ENCODE measurements at regions not wholly inside any gene's neighbourhood (a gene's known extent, or its start where the extent isn't known, plus 50 kb on each side); places are given as distances from the start of the nearest gene placed in this dataset.

DNA sequence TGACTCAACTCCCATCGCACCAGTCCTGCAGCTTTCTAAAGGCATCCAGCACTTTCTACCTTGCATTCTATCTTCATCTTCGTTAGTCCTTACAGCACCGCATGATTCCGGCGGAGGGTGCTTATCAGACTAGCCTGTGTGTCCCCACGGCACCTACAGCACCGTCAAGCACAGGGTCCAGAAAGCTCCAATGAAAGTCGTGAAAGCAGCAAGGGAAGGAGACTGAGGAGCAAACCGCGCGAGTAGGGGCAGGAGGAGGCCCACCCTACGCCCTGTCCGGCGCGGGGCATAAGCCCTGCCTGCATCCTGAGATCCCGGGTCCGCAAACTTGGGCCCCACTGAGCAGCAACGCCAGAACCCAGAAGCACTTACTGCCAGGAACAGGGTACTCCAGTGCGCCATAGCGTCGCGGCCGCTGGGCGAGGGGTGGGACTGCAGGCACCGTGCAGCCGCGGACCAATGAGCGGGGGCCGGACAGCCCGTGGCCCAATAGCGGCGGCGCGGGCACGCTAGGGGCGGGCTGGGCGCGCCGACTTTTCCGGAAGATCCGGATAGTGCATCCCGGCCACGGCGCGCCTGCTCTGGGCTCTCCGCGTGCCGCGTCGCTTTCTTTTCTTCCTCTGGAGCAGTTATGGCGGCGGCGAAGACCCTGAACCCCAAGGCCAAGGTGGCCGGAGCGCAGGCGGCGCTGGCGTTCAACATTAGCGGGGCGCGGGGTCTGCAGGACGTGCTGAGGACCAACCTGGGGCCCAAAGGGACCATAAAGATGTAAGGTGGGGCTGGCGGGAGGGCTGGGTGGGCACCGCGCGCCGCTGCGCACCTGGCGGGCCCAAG, 122.1 kb upstream of the VKORC1L1 start (continued):
- TF ChIP-seq, protein P1, sequence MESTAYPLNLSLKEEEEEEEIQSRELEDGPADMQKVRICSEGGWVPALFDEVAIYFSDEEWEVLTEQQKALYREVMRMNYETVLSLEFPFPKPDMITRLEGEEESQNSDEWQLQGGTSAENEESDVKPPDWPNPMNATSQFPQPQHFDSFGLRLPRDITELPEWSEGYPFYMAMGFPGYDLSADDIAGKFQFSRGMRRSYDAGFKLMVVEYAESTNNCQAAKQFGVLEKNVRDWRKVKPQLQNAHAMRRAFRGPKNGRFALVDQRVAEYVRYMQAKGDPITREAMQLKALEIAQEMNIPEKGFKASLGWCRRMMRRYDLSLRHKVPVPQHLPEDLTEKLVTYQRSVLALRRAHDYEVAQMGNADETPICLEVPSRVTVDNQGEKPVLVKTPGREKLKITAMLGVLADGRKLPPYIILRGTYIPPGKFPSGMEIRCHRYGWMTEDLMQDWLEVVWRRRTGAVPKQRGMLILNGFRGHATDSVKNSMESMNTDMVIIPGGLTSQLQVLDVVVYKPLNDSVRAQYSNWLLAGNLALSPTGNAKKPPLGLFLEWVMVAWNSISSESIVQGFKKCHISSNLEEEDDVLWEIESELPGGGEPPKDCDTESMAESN (CRISPR knock-in tag; conservative IDR thresholded peaks at IDR 0.05): peak; percentile 70; the same call in 1 of the 2 replicates
- TF ChIP-seq, protein P2, sequence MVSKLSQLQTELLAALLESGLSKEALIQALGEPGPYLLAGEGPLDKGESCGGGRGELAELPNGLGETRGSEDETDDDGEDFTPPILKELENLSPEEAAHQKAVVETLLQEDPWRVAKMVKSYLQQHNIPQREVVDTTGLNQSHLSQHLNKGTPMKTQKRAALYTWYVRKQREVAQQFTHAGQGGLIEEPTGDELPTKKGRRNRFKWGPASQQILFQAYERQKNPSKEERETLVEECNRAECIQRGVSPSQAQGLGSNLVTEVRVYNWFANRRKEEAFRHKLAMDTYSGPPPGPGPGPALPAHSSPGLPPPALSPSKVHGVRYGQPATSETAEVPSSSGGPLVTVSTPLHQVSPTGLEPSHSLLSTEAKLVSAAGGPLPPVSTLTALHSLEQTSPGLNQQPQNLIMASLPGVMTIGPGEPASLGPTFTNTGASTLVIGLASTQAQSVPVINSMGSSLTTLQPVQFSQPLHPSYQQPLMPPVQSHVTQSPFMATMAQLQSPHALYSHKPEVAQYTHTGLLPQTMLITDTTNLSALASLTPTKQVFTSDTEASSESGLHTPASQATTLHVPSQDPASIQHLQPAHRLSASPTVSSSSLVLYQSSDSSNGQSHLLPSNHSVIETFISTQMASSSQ (IDR thresholded peaks at IDR 0.05; ENCODE audit: low read depth): no peak
- TF ChIP-seq, protein P2 (CRISPR knock-in tag; IDR thresholded peaks at IDR 0.05; ENCODE audit: borderline replicate concordance): no peak
- TF ChIP-seq RNF2 (conservative IDR thresholded peaks at IDR 0.05; ENCODE audit: low read depth): no peak
- TF ChIP-seq HCFC1 (IDR thresholded peaks at IDR 0.05; ENCODE audit: low read depth, low read length): no peak; the same call in 1 of the 2 replicates
- TF ChIP-seq NR1H2 (CRISPR knock-in tag; IDR thresholded peaks at IDR 0.05; ENCODE audit: borderline replicate concordance, low read depth): no peak
- TF ChIP-seq TAF1 (CRISPR knock-in tag; IDR thresholded peaks at IDR 0.05): peak; percentile 91
- TF ChIP-seq PHF21A (CRISPR knock-in tag; IDR thresholded peaks at IDR 0.05): peak; percentile 81
- TF ChIP-seq MYC (CRISPR knock-in tag; IDR thresholded peaks at IDR 0.05; ENCODE audit: borderline replicate concordance): peak; percentile 89
- no peak for TF ChIP-seq ZNF781 (CRISPR knock-in tag; IDR thresholded peaks at IDR 0.05; ENCODE audit: borderline replicate concordance, not compliant biosample characterization)
- TF ChIP-seq ZNF33A (CRISPR knock-in tag; IDR thresholded peaks at IDR 0.05; ENCODE audit: borderline replicate concordance): 0 out of 2 replicates have a peak, but pooled peaks have one; percentile 54
- no peak for TF ChIP-seq SOX5 (CRISPR knock-in tag; IDR thresholded peaks at IDR 0.05; ENCODE audit: borderline replicate concordance)
- no peak for TF ChIP-seq ZBTB21 (CRISPR knock-in tag; IDR thresholded peaks at IDR 0.05)
- TF ChIP-seq, protein P3, sequence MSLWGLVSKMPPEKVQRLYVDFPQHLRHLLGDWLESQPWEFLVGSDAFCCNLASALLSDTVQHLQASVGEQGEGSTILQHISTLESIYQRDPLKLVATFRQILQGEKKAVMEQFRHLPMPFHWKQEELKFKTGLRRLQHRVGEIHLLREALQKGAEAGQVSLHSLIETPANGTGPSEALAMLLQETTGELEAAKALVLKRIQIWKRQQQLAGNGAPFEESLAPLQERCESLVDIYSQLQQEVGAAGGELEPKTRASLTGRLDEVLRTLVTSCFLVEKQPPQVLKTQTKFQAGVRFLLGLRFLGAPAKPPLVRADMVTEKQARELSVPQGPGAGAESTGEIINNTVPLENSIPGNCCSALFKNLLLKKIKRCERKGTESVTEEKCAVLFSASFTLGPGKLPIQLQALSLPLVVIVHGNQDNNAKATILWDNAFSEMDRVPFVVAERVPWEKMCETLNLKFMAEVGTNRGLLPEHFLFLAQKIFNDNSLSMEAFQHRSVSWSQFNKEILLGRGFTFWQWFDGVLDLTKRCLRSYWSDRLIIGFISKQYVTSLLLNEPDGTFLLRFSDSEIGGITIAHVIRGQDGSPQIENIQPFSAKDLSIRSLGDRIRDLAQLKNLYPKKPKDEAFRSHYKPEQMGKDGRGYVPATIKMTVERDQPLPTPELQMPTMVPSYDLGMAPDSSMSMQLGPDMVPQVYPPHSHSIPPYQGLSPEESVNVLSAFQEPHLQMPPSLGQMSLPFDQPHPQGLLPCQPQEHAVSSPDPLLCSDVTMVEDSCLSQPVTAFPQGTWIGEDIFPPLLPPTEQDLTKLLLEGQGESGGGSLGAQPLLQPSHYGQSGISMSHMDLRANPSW (CRISPR knock-in tag; IDR thresholded peaks at IDR 0.05; ENCODE audit: borderline replicate concordance): no peak
- TF ChIP-seq, protein P4, sequence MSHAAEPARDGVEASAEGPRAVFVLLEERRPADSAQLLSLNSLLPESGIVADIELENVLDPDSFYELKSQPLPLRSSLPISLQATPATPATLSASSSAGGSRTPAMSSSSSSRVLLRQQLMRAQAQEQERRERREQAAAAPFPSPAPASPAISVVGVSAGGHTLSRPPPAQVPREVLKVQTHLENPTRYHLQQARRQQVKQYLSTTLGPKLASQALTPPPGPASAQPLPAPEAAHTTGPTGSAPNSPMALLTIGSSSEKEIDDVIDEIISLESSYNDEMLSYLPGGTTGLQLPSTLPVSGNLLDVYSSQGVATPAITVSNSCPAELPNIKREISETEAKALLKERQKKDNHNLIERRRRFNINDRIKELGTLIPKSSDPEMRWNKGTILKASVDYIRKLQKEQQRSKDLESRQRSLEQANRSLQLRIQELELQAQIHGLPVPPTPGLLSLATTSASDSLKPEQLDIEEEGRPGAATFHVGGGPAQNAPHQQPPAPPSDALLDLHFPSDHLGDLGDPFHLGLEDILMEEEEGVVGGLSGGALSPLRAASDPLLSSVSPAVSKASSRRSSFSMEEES (CRISPR knock-in tag; IDR thresholded peaks at IDR 0.05): no peak
- TF ChIP-seq POLR2A (IDR thresholded peaks at IDR 0.05; ENCODE audit: insufficient read depth in 1 of 2, low read depth in 2 of 2, low read length in 2 of 2): peak; percentile 87 to 91
- TF ChIP-seq SSRP1 (CRISPR knock-in tag; IDR thresholded peaks at IDR 0.05): no peak
- peak; percentile 11; the same call in 1 of the 2 replicates for TF ChIP-seq CREB1 (IDR thresholded peaks at IDR 0.05)
- no peak for TF ChIP-seq CREB1 (CRISPR knock-in tag; IDR thresholded peaks at IDR 0.05)
- peak; percentile 98 for TF ChIP-seq NFYB (CRISPR knock-in tag; IDR thresholded peaks at IDR 0.05)
- 0 out of 2 replicates have a peak, but pooled peaks have one; percentile 84 for TF ChIP-seq ZNF737 (CRISPR knock-in tag; IDR thresholded peaks at IDR 0.05; ENCODE audit: borderline replicate concordance)
